ENCODE measurements at regions not wholly inside any gene's neighbourhood (a gene's known extent, or its start where the extent isn't known, plus 50 kb on each side); places are given as distances from the start of the nearest gene placed in this dataset.
A peak's percentile ranks its signal among the peaks of the same experiment; 100 is the strongest.

GRCh38 chr14:43896044-43896443, 611.0 kb downstream of the FSCB start:
- no peaks in the 10 kb centered on the region for H3K27me3 Mint-ChIP-seq (ENCODE audit: unreplicated experiment)
- H3K9me3 Mint-ChIP-seq (ENCODE audit: unreplicated experiment) = no peaks in the 10 kb centered on the region
- DNase-seq = no peak
- no peak overlapping the region for H3K4me3 Mint-ChIP-seq (ENCODE audit: unreplicated experiment)
- H3K36me3 Mint-ChIP-seq (ENCODE audit: unreplicated experiment) = no peaks in the 10 kb centered on the region
- no peaks in the 10 kb centered on the region for H3K4me1 Mint-ChIP-seq (ENCODE audit: low read depth, unreplicated experiment)
- TF ChIP-seq CTCF (IDR thresholded peaks at IDR 0.05; ENCODE audit: partially characterized antibody, unreplicated experiment) = no peak
- no peak overlapping the region for H3K27ac Mint-ChIP-seq (ENCODE audit: unreplicated experiment)

GRCh38 chr14:43894534-43894933, 612.5 kb downstream of the FSCB start:
- no peak for DNase-seq
- Mint-ChIP-seq H3K27ac (ENCODE audit: unreplicated experiment) (no peak overlapping the region), H3K27me3 (ENCODE audit: unreplicated experiment) (no peaks in the 10 kb centered on the region), H3K4me3 (ENCODE audit: unreplicated experiment) (no peak overlapping the region), H3K4me1 (ENCODE audit: low read depth, unreplicated experiment) (no peaks in the 10 kb centered on the region), H3K36me3 (ENCODE audit: unreplicated experiment) (no peaks in the 10 kb centered on the region), H3K9me3 (ENCODE audit: unreplicated experiment) (no peaks in the 10 kb centered on the region)
- peak; percentile 92 for TF ChIP-seq CTCF (IDR thresholded peaks at IDR 0.05; ENCODE audit: partially characterized antibody, unreplicated experiment)

- no peak for TF ChIP-seq CTCF (IDR thresholded peaks at IDR 0.05; ENCODE audit: partially characterized antibody, unreplicated experiment)
- Mint-ChIP-seq H3K27me3 (ENCODE audit: unreplicated experiment) (no peaks in the 10 kb centered on the region), H3K4me3 (ENCODE audit: unreplicated experiment) (no peak overlapping the region), H3K36me3 (ENCODE audit: unreplicated experiment) (no peaks in the 10 kb centered on the region), H3K9me3 (ENCODE audit: unreplicated experiment) (no peaks in the 10 kb centered on the region), H3K4me1 (ENCODE audit: low read depth, unreplicated experiment) (no peaks in the 10 kb centered on the region), H3K27ac (ENCODE audit: unreplicated experiment) (no peak overlapping the region)
- DNase-seq = no peak
Observed at GRCh38 chr14:43887523-43887922, 619.6 kb downstream of the FSCB start.

GRCh38 chr14:43877351-43877960, 629.6 kb downstream of the FSCB start:
- no peak for TF ChIP-seq CTCF (IDR thresholded peaks at IDR 0.05; ENCODE audit: partially characterized antibody, unreplicated experiment)
- H3K4me1 Mint-ChIP-seq (ENCODE audit: low read depth, unreplicated experiment) = no peaks in the 10 kb centered on the region
- H3K27ac Mint-ChIP-seq (ENCODE audit: unreplicated experiment) = no peak overlapping the region
- no peaks in the 10 kb centered on the region for H3K36me3 Mint-ChIP-seq (ENCODE audit: unreplicated experiment)
- H3K27me3 Mint-ChIP-seq (ENCODE audit: unreplicated experiment) = no peaks in the 10 kb centered on the region
- DNase-seq = no peak
- no peak overlapping the region for H3K4me3 Mint-ChIP-seq (ENCODE audit: unreplicated experiment)
- H3K9me3 Mint-ChIP-seq (ENCODE audit: unreplicated experiment) = no peaks in the 10 kb centered on the region

GRCh38 chr14:43872752-43873655, 634.1 kb downstream of the FSCB start:
- Mint-ChIP-seq H3K4me3 (ENCODE audit: unreplicated experiment) (no peak overlapping the region), H3K4me1 (ENCODE audit: low read depth, unreplicated experiment) (no peaks in the 10 kb centered on the region), H3K27ac (ENCODE audit: unreplicated experiment) (no peak overlapping the region), H3K9me3 (ENCODE audit: unreplicated experiment) (no peaks in the 10 kb centered on the region), H3K27me3 (ENCODE audit: unreplicated experiment) (no peaks in the 10 kb centered on the region), H3K36me3 (ENCODE audit: unreplicated experiment) (no peaks in the 10 kb centered on the region)
- no peak for DNase-seq
- TF ChIP-seq CTCF (IDR thresholded peaks at IDR 0.05; ENCODE audit: partially characterized antibody, unreplicated experiment) = no peak
